Omental fat pad (tissue), 3 donors: ENCODE measurements at regions not wholly inside any gene's neighbourhood (a gene's known extent, or its start where the extent isn't known, plus 50 kb on each side); places are given as distances from the start of the nearest gene placed in this dataset.
A peak's percentile ranks its signal among the peaks of the same experiment; 100 is the strongest.

ENCODE experiments used
- ATAC-seq: fragments of 150-250 bp; one replicate; pipeline ENCODE4 v1.9.1; 2016; ENCODE audit warnings: mild to moderate bottlenecking, moderate library complexity; ENCODE audit not compliant: low FRiP score
- DNase-seq: peaks from one replicate; pipeline ENCODE4 v3.0.0-alpha.2; 2019; ENCODE audit warnings: low spot score
- TF ChIP-seq, protein P1 (sequence below), 3 donors: fragments of 450-650 bp; IDR thresholded peaks; one replicate each; pipeline ENCODE4 v1.5.1; 2016 to 2017; ENCODE audit warnings: antibody characterized with exemption in 3 of 3, mild to moderate bottlenecking in 3 of 3, moderate library complexity in 2 of 3

GRCh38 chr11:80521592-80521991 lies 1080.8 kb upstream of the TENM4 start:
- DNase-seq (no peak), ATAC-seq (no peak)
- TF ChIP-seq, protein P1, sequence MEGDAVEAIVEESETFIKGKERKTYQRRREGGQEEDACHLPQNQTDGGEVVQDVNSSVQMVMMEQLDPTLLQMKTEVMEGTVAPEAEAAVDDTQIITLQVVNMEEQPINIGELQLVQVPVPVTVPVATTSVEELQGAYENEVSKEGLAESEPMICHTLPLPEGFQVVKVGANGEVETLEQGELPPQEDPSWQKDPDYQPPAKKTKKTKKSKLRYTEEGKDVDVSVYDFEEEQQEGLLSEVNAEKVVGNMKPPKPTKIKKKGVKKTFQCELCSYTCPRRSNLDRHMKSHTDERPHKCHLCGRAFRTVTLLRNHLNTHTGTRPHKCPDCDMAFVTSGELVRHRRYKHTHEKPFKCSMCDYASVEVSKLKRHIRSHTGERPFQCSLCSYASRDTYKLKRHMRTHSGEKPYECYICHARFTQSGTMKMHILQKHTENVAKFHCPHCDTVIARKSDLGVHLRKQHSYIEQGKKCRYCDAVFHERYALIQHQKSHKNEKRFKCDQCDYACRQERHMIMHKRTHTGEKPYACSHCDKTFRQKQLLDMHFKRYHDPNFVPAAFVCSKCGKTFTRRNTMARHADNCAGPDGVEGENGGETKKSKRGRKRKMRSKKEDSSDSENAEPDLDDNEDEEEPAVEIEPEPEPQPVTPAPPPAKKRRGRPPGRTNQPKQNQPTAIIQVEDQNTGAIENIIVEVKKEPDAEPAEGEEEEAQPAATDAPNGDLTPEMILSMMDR (IDR thresholded peaks at IDR 0.05), result no peak

DNA sequence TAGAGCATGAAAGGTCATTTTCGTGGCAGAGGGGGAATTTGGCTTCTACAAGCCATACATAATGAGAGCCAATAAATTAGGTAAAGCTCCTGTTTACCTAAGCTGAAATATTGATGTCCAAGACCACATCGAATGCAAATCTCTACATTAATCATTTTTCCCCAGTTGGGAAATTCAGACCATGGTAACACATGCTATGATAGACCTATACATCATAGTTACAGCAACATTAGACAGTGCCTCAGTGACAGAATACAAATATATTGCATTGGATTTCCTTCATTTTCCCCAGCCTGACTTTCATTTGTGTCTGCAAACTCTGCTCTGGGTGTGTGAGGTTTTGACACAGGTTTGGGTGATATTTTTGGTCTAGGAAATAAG lies 1079.7 kb upstream of the TENM4 start:
- TF ChIP-seq, protein P1 (IDR thresholded peaks at IDR 0.05), result no peak
- ATAC-seq, result no peak
- no peak for DNase-seq

- ATAC-seq, result peak; percentile 44
- TF ChIP-seq, protein P1 (IDR thresholded peaks at IDR 0.05), result no peak
- DNase-seq, result no peak
Measured at GRCh38 chr11:80519596-80520506, 1079.0 kb upstream of the TENM4 start.

DNA sequence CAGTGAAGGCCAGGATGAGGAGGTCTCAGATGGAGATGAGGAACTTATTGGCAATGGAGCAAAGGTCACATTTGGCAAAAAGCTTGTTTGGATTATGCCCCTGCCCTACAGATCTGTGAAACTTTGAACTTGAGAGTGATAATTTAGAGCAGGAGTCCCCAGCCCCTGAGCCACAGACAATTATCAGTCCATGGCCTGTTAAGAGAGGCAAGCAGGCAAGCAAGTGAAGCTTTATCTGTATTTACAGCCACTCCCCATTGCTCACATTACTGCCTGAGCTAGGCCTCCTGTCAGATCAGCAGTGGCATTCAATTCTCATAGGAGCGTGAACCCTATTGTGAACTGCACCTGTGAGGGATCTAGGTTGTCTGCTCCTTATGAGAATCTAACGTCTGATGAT lies 1076.9 kb upstream of the TENM4 start:
- TF ChIP-seq, protein P1 (IDR thresholded peaks at IDR 0.05), result no peak
- DNase-seq (no peak), ATAC-seq (no peak)

- TF ChIP-seq, protein P1 (IDR thresholded peaks at IDR 0.05), result no peak
- DNase-seq (no peak), ATAC-seq (no peak)
Measured at GRCh38 chr11:80515097-80515496, 1074.3 kb upstream of the TENM4 start.

DNA sequence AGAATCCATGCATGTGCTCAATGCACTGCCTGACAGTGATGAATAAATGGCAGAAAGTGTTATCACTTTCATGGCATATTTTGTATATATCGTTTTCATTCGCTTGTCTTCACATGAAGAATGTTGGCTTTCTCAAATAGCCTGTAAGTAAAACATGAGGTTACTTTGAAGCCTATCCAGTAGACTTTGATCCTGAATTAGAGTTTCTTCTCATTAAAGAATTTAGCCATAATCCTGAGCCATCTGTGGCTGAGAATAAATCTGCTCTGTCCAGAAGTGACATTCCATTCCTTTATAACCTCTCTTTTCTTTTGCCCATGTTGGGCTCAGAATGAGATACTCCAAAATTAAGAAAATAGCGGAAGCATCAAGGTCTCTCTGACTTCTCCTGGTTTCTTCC lies 1071.7 kb upstream of the TENM4 start:
- TF ChIP-seq, protein P1 (IDR thresholded peaks at IDR 0.05), result no peak
- ATAC-seq (no peak), DNase-seq (no peak)

GRCh38 chr11:80505771-80506170 lies 1064.9 kb upstream of the TENM4 start:
- ATAC-seq (no peak), DNase-seq (no peak)
- TF ChIP-seq, protein P1 (IDR thresholded peaks at IDR 0.05), result no peak
